ENCODE measurements at regions not wholly inside any gene's neighbourhood (a gene's known extent, or its start where the extent isn't known, plus 50 kb on each side); places are given as distances from the start of the nearest gene placed in this dataset.

DNA sequence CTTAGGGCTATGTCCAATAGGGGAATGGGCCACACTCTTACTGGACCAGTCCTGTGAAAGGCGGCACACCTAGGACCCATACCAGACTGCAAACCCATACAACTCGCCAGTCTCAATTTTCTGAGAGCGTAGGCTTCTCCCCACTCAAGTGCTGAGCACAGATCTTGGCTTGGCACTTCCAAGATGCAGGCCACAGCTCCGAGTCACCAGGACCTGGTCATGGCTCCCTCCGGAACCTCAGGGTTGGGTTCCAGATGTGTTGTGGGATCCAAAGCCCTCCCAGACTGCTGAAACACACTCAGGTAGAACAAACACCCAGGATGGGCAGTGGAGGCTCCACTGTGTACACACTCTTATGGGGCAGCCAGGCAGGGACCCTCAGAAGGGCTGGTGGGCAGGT is 103.3 kb downstream of the TMEM144 start:
- Mint-ChIP-seq H3K27me3 (ENCODE audit: low read depth) (peaks cover 4% of the 10 kb centered on the region), H3K27ac (no peak overlapping the region), H3K4me1 (no peaks in the 10 kb centered on the region), H3K36me3 (ENCODE audit: low read depth) (no peaks in the 10 kb centered on the region), H3K4me3 (no peak overlapping the region), H3K9me3 (peaks cover 8% of the 10 kb centered on the region)
- TF ChIP-seq CTCF (IDR thresholded peaks at IDR 0.05; ENCODE audit: unreplicated experiment in 3 of 3) = no peak

DNA sequence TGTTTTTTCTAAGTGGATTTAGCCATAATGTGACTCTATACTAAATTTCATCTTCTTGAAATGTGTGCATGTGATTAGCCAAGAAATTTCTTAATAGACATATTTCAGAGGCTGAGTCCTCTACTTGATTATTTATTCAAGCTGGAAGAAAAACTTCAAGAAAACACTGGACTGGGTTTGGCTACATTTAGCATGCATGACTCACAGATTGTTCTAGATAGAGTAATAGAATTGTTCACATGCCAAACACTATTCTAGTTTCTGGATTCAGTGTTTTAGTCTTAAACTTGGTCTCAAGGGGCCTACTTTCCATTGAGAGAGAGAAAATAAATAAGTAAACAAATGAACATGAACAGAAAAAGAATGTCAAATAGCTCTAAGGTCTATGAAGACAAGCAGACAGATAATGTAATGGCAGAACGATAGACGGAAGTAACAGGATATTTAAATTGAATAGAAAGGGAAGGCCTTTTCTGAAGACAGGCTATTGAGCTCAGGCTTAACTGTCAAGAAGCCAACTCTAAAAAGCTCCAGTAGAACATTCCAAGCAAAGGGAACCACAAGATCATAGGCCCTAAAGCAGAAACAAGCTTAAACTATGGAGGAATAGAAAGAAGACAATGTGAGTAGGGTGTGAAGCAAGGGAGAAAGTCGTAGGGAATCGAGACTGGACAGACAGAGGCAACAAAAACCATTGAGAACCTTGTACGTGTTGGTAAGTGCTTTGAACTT is 104.6 kb downstream of the TMEM144 start:
- peaks cover 4% of the 10 kb centered on the region for H3K27me3 Mint-ChIP-seq (ENCODE audit: low read depth)
- peaks cover 2% of the 10 kb centered on the region for H3K9me3 Mint-ChIP-seq
- H3K4me1 Mint-ChIP-seq = no peaks in the 10 kb centered on the region
- peak overlapping the region in 1 of 3 experiments; percentile 5 for H3K27ac Mint-ChIP-seq
- H3K4me3 Mint-ChIP-seq = no peak overlapping the region
- no peaks in the 10 kb centered on the region for H3K36me3 Mint-ChIP-seq (ENCODE audit: low read depth)
- no peak for TF ChIP-seq CTCF (IDR thresholded peaks at IDR 0.05; ENCODE audit: unreplicated experiment in 3 of 3)

GRCh38 chr4:158315706-158316105 is 105.4 kb downstream of the TMEM144 start:
- Mint-ChIP-seq H3K36me3 (ENCODE audit: low read depth) (no peaks in the 10 kb centered on the region), H3K4me3 (no peak overlapping the region), H3K9me3 (no peaks in the 10 kb centered on the region), H3K27ac (no peak overlapping the region), H3K4me1 (no peaks in the 10 kb centered on the region), H3K27me3 (ENCODE audit: low read depth) (peaks cover 4% of the 10 kb centered on the region)
- no peak for TF ChIP-seq CTCF (IDR thresholded peaks at IDR 0.05; ENCODE audit: unreplicated experiment in 3 of 3)

- Mint-ChIP-seq H3K4me3 (no peak overlapping the region), H3K36me3 (ENCODE audit: low read depth) (no peaks in the 10 kb centered on the region), H3K4me1 (no peaks in the 10 kb centered on the region), H3K27me3 (ENCODE audit: low read depth) (no peaks in the 10 kb centered on the region), H3K27ac (no peak overlapping the region), H3K9me3 (no peaks in the 10 kb centered on the region)
- TF ChIP-seq CTCF (IDR thresholded peaks at IDR 0.05; ENCODE audit: unreplicated experiment in 3 of 3) = no peak
Measured at GRCh38 chr4:158316264-158316663, 106.0 kb downstream of the TMEM144 start.

GRCh38 chr4:158319880-158320279 is 109.6 kb downstream of the TMEM144 start:
- Mint-ChIP-seq H3K36me3 (ENCODE audit: low read depth) (no peaks in the 10 kb centered on the region), H3K9me3 (no peaks in the 10 kb centered on the region), H3K27ac (no peak overlapping the region), H3K4me1 (no peaks in the 10 kb centered on the region), H3K27me3 (ENCODE audit: low read depth) (no peaks in the 10 kb centered on the region), H3K4me3 (no peak overlapping the region)
- no peak for TF ChIP-seq CTCF (IDR thresholded peaks at IDR 0.05; ENCODE audit: unreplicated experiment in 3 of 3)

DNA sequence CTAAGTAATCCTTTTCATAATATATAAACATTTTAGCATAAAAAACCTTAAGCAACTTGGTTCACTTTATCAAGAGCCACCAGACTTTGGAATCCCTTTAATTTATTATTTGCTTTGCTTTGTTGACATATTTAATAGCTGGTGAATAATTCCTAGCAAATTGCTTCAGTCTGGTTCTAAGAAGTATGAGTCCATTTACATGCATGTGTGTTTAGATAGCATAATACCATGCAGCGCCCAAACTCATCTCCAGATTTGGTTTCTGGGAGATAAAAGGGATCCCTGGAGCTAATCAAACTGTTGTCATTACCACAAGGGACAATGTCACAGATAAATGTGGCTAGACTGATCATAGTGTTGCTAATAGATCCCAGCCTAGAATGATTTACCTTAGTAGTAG is 111.8 kb downstream of the TMEM144 start:
- H3K4me3 Mint-ChIP-seq = no peak overlapping the region
- TF ChIP-seq CTCF (IDR thresholded peaks at IDR 0.05; ENCODE audit: unreplicated experiment in 3 of 3) = no peak
- H3K27ac Mint-ChIP-seq = no peak overlapping the region
- no peaks in the 10 kb centered on the region for H3K4me1 Mint-ChIP-seq
- H3K9me3 Mint-ChIP-seq = no peaks in the 10 kb centered on the region
- H3K27me3 Mint-ChIP-seq (ENCODE audit: low read depth) = no peaks in the 10 kb centered on the region
- no peaks in the 10 kb centered on the region for H3K36me3 Mint-ChIP-seq (ENCODE audit: low read depth)

All from nephron (organoid).